Hepatocyte (in vitro differentiated cells): ENCODE measurements at regions not wholly inside any gene's neighbourhood (a gene's known extent, or its start where the extent isn't known, plus 50 kb on each side); places are given as distances from the start of the nearest gene placed in this dataset.

Experiments
- DNase-seq: peaks from one replicate; pipeline ENCODE4 v3.0.0-alpha.2; 2016; ENCODE audit warnings: low spot score
- H2AFZ ChIP-seq: fragments of 200-600 bp; sonication (generic); 2 replicates; pipeline ENCODE4 v1.6.0; 2016; ENCODE audit warnings: antibody characterized with exemption, mild to moderate bottlenecking
- H3K27ac ChIP-seq: fragments of 200-600 bp; sonication (generic); 2 replicates; pipeline ENCODE4 v1.5.1; 2016; ENCODE audit warnings: mild to moderate bottlenecking
- H3K27me3 ChIP-seq: fragments of 200-600 bp; sonication (generic); 2 replicates; pipeline ENCODE4 v1.6.1; 2016
- H3K36me3 ChIP-seq: fragments of 200-600 bp; sonication (generic); replicated peaks from 2 replicates; pipeline ENCODE4 v1.5.1; 2016; ENCODE audit warnings: low read depth; ENCODE audit not compliant: insufficient read depth
- H3K4me1 ChIP-seq: fragments of 200-600 bp; sonication (generic); 2 replicates; pipeline ENCODE4 v1.5.1; 2016; ENCODE audit warnings: mild to moderate bottlenecking, moderate library complexity; ENCODE audit not compliant: insufficient read depth
- H3K4me2 ChIP-seq: fragments of 200-600 bp; sonication (generic); 2 replicates; pipeline ENCODE4 v1.6.0; 2016
- H3K4me3 ChIP-seq: fragments of 200-600 bp; sonication (generic); 2 replicates; pipeline ENCODE4 v1.5.1; 2016; ENCODE audit warnings: mild to moderate bottlenecking
- H3K79me2 ChIP-seq: fragments of 200-600 bp; sonication (generic); 2 replicates; pipeline ENCODE4 v1.6.0; 2017; ENCODE audit warnings: mild to moderate bottlenecking
- H3K9me2 ChIP-seq: fragments of 200-600 bp; sonication (generic); replicated peaks from 2 replicates; pipeline ENCODE4 v1.6.0; 2017; ENCODE audit warnings: mild to moderate bottlenecking; ENCODE audit not compliant: insufficient read depth
- H3K9me3 ChIP-seq: fragments of 200-600 bp; sonication (generic); 2 replicates; pipeline ENCODE4 v1.5.1; 2016; ENCODE audit warnings: low read depth, mild to moderate bottlenecking
- H4K20me1 ChIP-seq: fragments of 200-600 bp; sonication (generic); 2 replicates; pipeline ENCODE4 v1.6.0; 2016; ENCODE audit warnings: mild to moderate bottlenecking; ENCODE audit not compliant: insufficient read depth, poor library complexity, severe bottlenecking
- CTCF ChIP-seq: fragments of 200-600 bp; sonication (generic); IDR thresholded peaks from 2 replicates; pipeline ENCODE4 v1.5.1; 2016; ENCODE audit warnings: antibody characterized with exemption, mild to moderate bottlenecking; ENCODE audit not compliant: poor library complexity
- EZH2 ChIP-seq: fragments of 200-600 bp; sonication (generic); IDR thresholded peaks from 2 replicates; pipeline ENCODE4 v1.6.1; 2016; ENCODE audit warnings: antibody characterized with exemption, mild to moderate bottlenecking, borderline replicate concordance
- EZH2phosphoT487 ChIP-seq: fragments of 200-600 bp; sonication (generic); IDR thresholded peaks from one replicate; pipeline ENCODE4 v1.6.1; 2018; ENCODE audit warnings: antibody characterized with exemption, mild to moderate bottlenecking, low read depth, moderate library complexity; ENCODE audit not compliant: unreplicated experiment, severe bottlenecking
- WGBS: methylation state at CpG from one replicate; pipeline ENCODE4 v1.1.6; 2016; ENCODE audit warnings: low lambda C conversion rate; ENCODE audit errors: missing lambda C conversion rate; 5-methylcytosine and 5-hydroxymethylcytosine counted together

- Histone ChIP-seq H3K4me1 (no peaks in the 10 kb centered on the region), H3K27ac (no peak overlapping the region), H3K4me3 (no peak overlapping the region), H3K4me2 (no peak overlapping the region), H3K9me3 (no peaks in the 10 kb centered on the region), H3K79me2 (no peaks in the 10 kb centered on the region), H3K27me3 (no peaks in the 10 kb centered on the region), H2AFZ (no peak overlapping the region), H3K36me3 (no peaks in the 10 kb centered on the region), H4K20me1 (no peaks in the 10 kb centered on the region), H3K9me2 (no peaks in the 10 kb centered on the region)
- TF ChIP-seq EZH2phosphoT487 (no peak), CTCF (no peak)
- DNase-seq: no peak
- WGBS: 84% methylated on average over 2 of the region's 2 CpGs
These were observed 102.2 kb upstream of the PLPPR1 start for GRCh38 chr9:100926366-100926765.

DNA sequence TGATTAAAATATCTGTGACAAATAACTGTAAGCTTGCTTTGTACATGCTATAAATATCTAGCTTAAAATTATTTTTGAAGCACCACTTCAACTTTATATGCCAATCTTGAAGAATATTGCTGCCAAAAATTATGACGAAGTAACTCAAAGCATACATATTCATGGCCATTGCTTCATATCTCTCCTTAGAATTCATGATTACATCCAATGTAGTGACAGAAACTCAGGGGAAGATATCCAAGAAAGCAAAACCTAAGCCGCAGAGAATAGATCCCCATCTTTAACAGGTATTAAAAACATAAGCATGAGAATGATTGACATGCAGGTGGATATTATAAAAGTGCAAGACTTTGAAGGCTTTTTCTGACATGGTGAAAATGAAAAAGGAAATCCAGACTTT is 100.8 kb upstream of the PLPPR1 start:
- Histone ChIP-seq H3K9me2 (no peaks in the 10 kb centered on the region), H3K9me3 (no peaks in the 10 kb centered on the region), H4K20me1 (no peaks in the 10 kb centered on the region), H3K4me1 (no peaks in the 10 kb centered on the region), H3K4me2 (no peak overlapping the region), H3K36me3 (no peaks in the 10 kb centered on the region), H2AFZ (no peak overlapping the region), H3K27me3 (no peaks in the 10 kb centered on the region), H3K79me2 (no peaks in the 10 kb centered on the region), H3K4me3 (no peak overlapping the region), H3K27ac (no peak overlapping the region)
- TF ChIP-seq EZH2phosphoT487 (no peak), CTCF (no peak), EZH2 (no peak)
- 97% methylated on average over 2 of the region's 2 CpGs for WGBS
- no peak for DNase-seq

- WGBS: 93% methylated on average over 2 of the region's 2 CpGs
- no peak for DNase-seq
- H3K4me2 ChIP-seq: no peak overlapping the region
- no peak overlapping the region for H3K4me3 ChIP-seq
- no peaks in the 10 kb centered on the region for H3K9me2 ChIP-seq
- H3K27ac ChIP-seq: no peak overlapping the region
- H3K27me3 ChIP-seq: no peaks in the 10 kb centered on the region
- no peaks in the 10 kb centered on the region for H3K4me1 ChIP-seq
- no peaks in the 10 kb centered on the region for H3K79me2 ChIP-seq
- no peaks in the 10 kb centered on the region for H4K20me1 ChIP-seq
- no peak overlapping the region for H2AFZ ChIP-seq
- no peak for TF ChIP-seq CTCF
- TF ChIP-seq EZH2: no peak
- no peak for TF ChIP-seq EZH2phosphoT487
- H3K9me3 ChIP-seq: no peaks in the 10 kb centered on the region
- no peaks in the 10 kb centered on the region for H3K36me3 ChIP-seq
These were observed 94.9 kb upstream of the PLPPR1 start for GRCh38 chr9:100933656-100934055.

- no peaks in the 10 kb centered on the region for H3K27me3 ChIP-seq
- TF ChIP-seq EZH2phosphoT487 (no peak), CTCF (no peak), EZH2 (no peak)
- H3K4me2 ChIP-seq: no peak overlapping the region
- no peak overlapping the region for H3K27ac ChIP-seq
- 76% methylated on average over 3 of the region's 3 CpGs for WGBS
- no peak overlapping the region for H2AFZ ChIP-seq
- no peaks in the 10 kb centered on the region for H3K79me2 ChIP-seq
- H4K20me1 ChIP-seq: no peaks in the 10 kb centered on the region
- H3K9me3 ChIP-seq: no peaks in the 10 kb centered on the region
- DNase-seq: no peak
- H3K36me3 ChIP-seq: no peaks in the 10 kb centered on the region
- H3K4me3 ChIP-seq: no peak overlapping the region
- H3K9me2 ChIP-seq: no peaks in the 10 kb centered on the region
- H3K4me1 ChIP-seq: no peaks in the 10 kb centered on the region
These were observed 91.1 kb upstream of the PLPPR1 start for GRCh38 chr9:100937382-100937781.
